Hepatocyte (in vitro differentiated cells): ENCODE measurements at regions not wholly inside any gene's neighbourhood (a gene's known extent, or its start where the extent isn't known, plus 50 kb on each side); places are given as distances from the start of the nearest gene placed in this dataset.

Experiments used
- DNase-seq: peaks from one replicate; pipeline ENCODE4 v3.0.0-alpha.2; 2016; ENCODE audit warnings: low spot score
- H2AFZ ChIP-seq: fragments of 200-600 bp; sonication (generic); 2 replicates; pipeline ENCODE4 v1.6.0; 2016; ENCODE audit warnings: antibody characterized with exemption, mild to moderate bottlenecking
- H3K27ac ChIP-seq: fragments of 200-600 bp; sonication (generic); 2 replicates; pipeline ENCODE4 v1.5.1; 2016; ENCODE audit warnings: mild to moderate bottlenecking
- H3K27me3 ChIP-seq: fragments of 200-600 bp; sonication (generic); 2 replicates; pipeline ENCODE4 v1.6.1; 2016
- H3K36me3 ChIP-seq: fragments of 200-600 bp; sonication (generic); replicated peaks from 2 replicates; pipeline ENCODE4 v1.5.1; 2016; ENCODE audit warnings: low read depth; ENCODE audit not compliant: insufficient read depth
- H3K4me1 ChIP-seq: fragments of 200-600 bp; sonication (generic); 2 replicates; pipeline ENCODE4 v1.5.1; 2016; ENCODE audit warnings: mild to moderate bottlenecking, moderate library complexity; ENCODE audit not compliant: insufficient read depth
- H3K4me2 ChIP-seq: fragments of 200-600 bp; sonication (generic); 2 replicates; pipeline ENCODE4 v1.6.0; 2016
- H3K4me3 ChIP-seq: fragments of 200-600 bp; sonication (generic); 2 replicates; pipeline ENCODE4 v1.5.1; 2016; ENCODE audit warnings: mild to moderate bottlenecking
- H3K79me2 ChIP-seq: fragments of 200-600 bp; sonication (generic); 2 replicates; pipeline ENCODE4 v1.6.0; 2017; ENCODE audit warnings: mild to moderate bottlenecking
- H3K9me2 ChIP-seq: fragments of 200-600 bp; sonication (generic); replicated peaks from 2 replicates; pipeline ENCODE4 v1.6.0; 2017; ENCODE audit warnings: mild to moderate bottlenecking; ENCODE audit not compliant: insufficient read depth
- H3K9me3 ChIP-seq: fragments of 200-600 bp; sonication (generic); 2 replicates; pipeline ENCODE4 v1.5.1; 2016; ENCODE audit warnings: low read depth, mild to moderate bottlenecking
- H4K20me1 ChIP-seq: fragments of 200-600 bp; sonication (generic); 2 replicates; pipeline ENCODE4 v1.6.0; 2016; ENCODE audit warnings: mild to moderate bottlenecking; ENCODE audit not compliant: insufficient read depth, poor library complexity, severe bottlenecking
- CTCF ChIP-seq: fragments of 200-600 bp; sonication (generic); IDR thresholded peaks from 2 replicates; pipeline ENCODE4 v1.5.1; 2016; ENCODE audit warnings: antibody characterized with exemption, mild to moderate bottlenecking; ENCODE audit not compliant: poor library complexity
- EZH2 ChIP-seq: fragments of 200-600 bp; sonication (generic); IDR thresholded peaks from 2 replicates; pipeline ENCODE4 v1.6.1; 2016; ENCODE audit warnings: antibody characterized with exemption, mild to moderate bottlenecking, borderline replicate concordance
- EZH2phosphoT487 ChIP-seq: fragments of 200-600 bp; sonication (generic); IDR thresholded peaks from one replicate; pipeline ENCODE4 v1.6.1; 2018; ENCODE audit warnings: antibody characterized with exemption, mild to moderate bottlenecking, low read depth, moderate library complexity; ENCODE audit not compliant: unreplicated experiment, severe bottlenecking
- WGBS: methylation state at CpG from one replicate; pipeline ENCODE4 v1.1.6; 2016; ENCODE audit warnings: low lambda C conversion rate; ENCODE audit errors: missing lambda C conversion rate; 5-methylcytosine and 5-hydroxymethylcytosine counted together

GRCh38 chr11:109320595-109320994, 101.4 kb upstream of the C11orf87 start:
- WGBS = 72% methylated on average over 1 of the region's 1 CpG
- Histone ChIP-seq H3K4me1 (no peaks in the 10 kb centered on the region), H3K27me3 (no peaks in the 10 kb centered on the region), H3K79me2 (no peaks in the 10 kb centered on the region), H3K9me2 (no peaks in the 10 kb centered on the region), H3K9me3 (no peaks in the 10 kb centered on the region), H3K4me3 (no peak overlapping the region), H2AFZ (no peak overlapping the region), H3K27ac (no peak overlapping the region), H3K4me2 (no peak overlapping the region), H4K20me1 (no peaks in the 10 kb centered on the region), H3K36me3 (no peaks in the 10 kb centered on the region)
- TF ChIP-seq CTCF (no peak), EZH2 (no peak), EZH2phosphoT487 (no peak)
- DNase-seq = peak; percentile 9

GRCh38 chr11:109326781-109327180, 95.2 kb upstream of the C11orf87 start:
- Histone ChIP-seq H3K4me3 (no peak overlapping the region), H3K79me2 (no peaks in the 10 kb centered on the region), H3K9me2 (no peaks in the 10 kb centered on the region), H3K4me1 (no peaks in the 10 kb centered on the region), H4K20me1 (no peaks in the 10 kb centered on the region), H3K27me3 (no peaks in the 10 kb centered on the region), H3K4me2 (no peak overlapping the region), H3K27ac (no peak overlapping the region), H3K36me3 (no peaks in the 10 kb centered on the region), H3K9me3 (no peaks in the 10 kb centered on the region), H2AFZ (no peak overlapping the region)
- DNase-seq = no peak
- 80% methylated on average over 1 of the region's 1 CpG for WGBS
- TF ChIP-seq CTCF (no peak), EZH2phosphoT487 (no peak), EZH2 (no peak)

GRCh38 chr11:109329716-109330115, 92.3 kb upstream of the C11orf87 start:
- WGBS = 93% methylated on average over 2 of the region's 2 CpGs
- H3K9me2 ChIP-seq = no peaks in the 10 kb centered on the region
- no peaks in the 10 kb centered on the region for H3K36me3 ChIP-seq
- no peaks in the 10 kb centered on the region for H3K79me2 ChIP-seq
- H4K20me1 ChIP-seq = no peaks in the 10 kb centered on the region
- no peak overlapping the region for H3K27ac ChIP-seq
- no peak overlapping the region for H2AFZ ChIP-seq
- DNase-seq = no peak
- no peaks in the 10 kb centered on the region for H3K9me3 ChIP-seq
- no peak overlapping the region for H3K4me3 ChIP-seq
- H3K27me3 ChIP-seq = no peaks in the 10 kb centered on the region
- TF ChIP-seq EZH2phosphoT487 (no peak), CTCF (no peak)
- H3K4me1 ChIP-seq = no peaks in the 10 kb centered on the region
- H3K4me2 ChIP-seq = no peak overlapping the region

GRCh38 chr11:109338131-109338530, 83.9 kb upstream of the C11orf87 start:
- WGBS = 88% methylated on average over 1 of the region's 1 CpG
- Histone ChIP-seq H4K20me1 (no peaks in the 10 kb centered on the region), H3K27ac (no peak overlapping the region), H3K9me3 (no peaks in the 10 kb centered on the region), H3K4me3 (no peak overlapping the region), H3K4me2 (no peak overlapping the region), H3K4me1 (no peaks in the 10 kb centered on the region), H3K36me3 (no peaks in the 10 kb centered on the region), H3K9me2 (no peaks in the 10 kb centered on the region), H3K79me2 (no peaks in the 10 kb centered on the region), H2AFZ (no peak overlapping the region), H3K27me3 (no peaks in the 10 kb centered on the region)
- TF ChIP-seq EZH2phosphoT487 (no peak), CTCF (no peak)
- no peak for DNase-seq
